ENCODE measurements at regions not wholly inside any gene's neighbourhood (a gene's known extent, or its start where the extent isn't known, plus 50 kb on each side); places are given as distances from the start of the nearest gene placed in this dataset.

- peak in 1 of 2 donors; percentile 21 for DNase-seq
- Histone ChIP-seq H3K27ac (no peak overlapping the region), H3K4me3 (no peak overlapping the region), H3K27me3 (no peaks in the 10 kb centered on the region), H3K36me3 (no peaks in the 10 kb centered on the region), H3K4me1 (no peaks in the 10 kb centered on the region), H3K9me3 (no peaks in the 10 kb centered on the region)
- no peak for TF ChIP-seq EP300 (IDR thresholded peaks at IDR 0.05)
- TF ChIP-seq POLR2A (IDR thresholded peaks at IDR 0.05), result no peak
- TF ChIP-seq POLR2AphosphoS5 (IDR thresholded peaks at IDR 0.05), result no peak
- TF ChIP-seq CTCF (IDR thresholded peaks at IDR 0.05), result no peak
- 75 to 77% (median 77%) methylated on average over 2 of the region's 2 CpGs for whole genome bisulfite sequencing, 5 donors
- intact Hi-C loops (cut with DNase I; ENCODE audit: low total_unique reads), result no loop called here
These were observed 484.5 kb downstream of the SLITRK6 start for GRCh38 chr13:85314686-85315085.

- DNase-seq, result no peak
- intact Hi-C loops (cut with DNase I; ENCODE audit: low total_unique reads), result no loop called here
- H3K27ac ChIP-seq, result no peak overlapping the region
- no peaks in the 10 kb centered on the region for H3K27me3 ChIP-seq
- no peak overlapping the region for H3K4me3 ChIP-seq
- H3K9me3 ChIP-seq, result no peaks in the 10 kb centered on the region
- WGBS, 5 donors, result 71 to 74% (median 72%) methylated on average over 6 of the region's 6 CpGs
- no peak for TF ChIP-seq CTCF (IDR thresholded peaks at IDR 0.05)
- no peak for TF ChIP-seq EP300 (IDR thresholded peaks at IDR 0.05)
- no peak for TF ChIP-seq POLR2AphosphoS5 (IDR thresholded peaks at IDR 0.05)
- TF ChIP-seq POLR2A (IDR thresholded peaks at IDR 0.05), result no peak
- H3K4me1 ChIP-seq, result no peaks in the 10 kb centered on the region
- no peaks in the 10 kb centered on the region for H3K36me3 ChIP-seq
These were observed 485.3 kb downstream of the SLITRK6 start for GRCh38 chr13:85313761-85314503.

- no peaks in the 10 kb centered on the region for H3K27me3 ChIP-seq
- H3K4me1 ChIP-seq, result no peaks in the 10 kb centered on the region
- no peaks in the 10 kb centered on the region for H3K9me3 ChIP-seq
- 67 to 76% (median 71%) methylated on average over 4 of the region's 4 CpGs for WGBS, 5 donors
- H3K27ac ChIP-seq, result no peak overlapping the region
- H3K36me3 ChIP-seq, result no peaks in the 10 kb centered on the region
- intact Hi-C loops (cut with DNase I; ENCODE audit: low total_unique reads), result no loop called here
- H3K4me3 ChIP-seq, result no peak overlapping the region
- no peak for DNase-seq
- no peak for TF ChIP-seq CTCF (IDR thresholded peaks at IDR 0.05)
- TF ChIP-seq POLR2A (IDR thresholded peaks at IDR 0.05), result no peak
- no peak for TF ChIP-seq POLR2AphosphoS5 (IDR thresholded peaks at IDR 0.05)
- no peak for TF ChIP-seq EP300 (IDR thresholded peaks at IDR 0.05)
These were observed 487.1 kb downstream of the SLITRK6 start for GRCh38 chr13:85312071-85312470.

GRCh38 chr13:85303630-85304029 is 495.6 kb downstream of the SLITRK6 start:
- no peaks in the 10 kb centered on the region for H3K27me3 ChIP-seq
- no peak overlapping the region for H3K4me3 ChIP-seq
- no peaks in the 10 kb centered on the region for H3K9me3 ChIP-seq
- peak in 1 of 2 donors; percentile 9 for DNase-seq
- intact Hi-C loops (cut with DNase I; ENCODE audit: low total_unique reads), result no loop called here
- WGBS, 5 donors, result 51 to 63% (median 59%) methylated on average over 4 of the region's 4 CpGs
- no peak overlapping the region for H3K27ac ChIP-seq
- TF ChIP-seq CTCF (IDR thresholded peaks at IDR 0.05), result no peak
- no peak for TF ChIP-seq POLR2A (IDR thresholded peaks at IDR 0.05)
- TF ChIP-seq POLR2AphosphoS5 (IDR thresholded peaks at IDR 0.05), result no peak
- no peak for TF ChIP-seq EP300 (IDR thresholded peaks at IDR 0.05)
- no peaks in the 10 kb centered on the region for H3K4me1 ChIP-seq
- H3K36me3 ChIP-seq, result no peaks in the 10 kb centered on the region

All from stomach (tissue), 8 donors.